Naive thymus-derived CD4-positive, alpha-beta T cell (primary cell): ENCODE measurements at regions not wholly inside any gene's neighbourhood (a gene's known extent, or its start where the extent isn't known, plus 50 kb on each side); places are given as distances from the start of the nearest gene placed in this dataset.
"Not testable (repeated sequence)": the region's sequence is repeated elsewhere in the genome, so short reads cannot be mapped to it uniquely, and the experiment has no call there.

Source experiments
- ATAC-seq: fragments of 150-1000 bp; cut with Tn5 transposase; 2 replicates; pipeline ENCODE4 v1.10.0; 2021; ENCODE audit warnings: mild to moderate bottlenecking, moderate library complexity
- CTCF ChIA-PET: fragments of 350-600 bp; sonication (Branson Sonifier 250); formaldehyde crosslinking; loops from one replicate; lab custom pipeline; 2021; ENCODE audit warnings: antibody characterized with exemption; lab: Charles Lee
- POLR2A ChIA-PET: fragments of 350-600 bp; sonication (Branson Sonifier 250); formaldehyde crosslinking; loops from one replicate; lab custom pipeline; 2021; ENCODE audit warnings: antibody characterized with exemption, inconsistent platforms; lab: Charles Lee
- DNase-seq, 9 donors: peaks; one replicate each; pipeline versions ENCODE4 v3.0.0 to v3.0.0-alpha.2; 2020 to 2022; ENCODE audit warnings: mixed read lengths in 1 of 9
- H3K27ac ChIP-seq: one replicate; pipeline ENCODE4 v1.7.0; 2013; ENCODE audit warnings: mild to moderate bottlenecking, low read depth, low read length, moderate library complexity
- H3K27me3 ChIP-seq, 2 donors: one replicate each; pipeline ENCODE4 v1.7.0; 2013; ENCODE audit warnings: low read length in 2 of 2, mild to moderate bottlenecking in 2 of 2, moderate library complexity in 2 of 2; ENCODE audit not compliant: control insufficient read depth in 2 of 2, insufficient read depth in 2 of 2
- H3K36me3 ChIP-seq, 3 experiments: 1 replicate in 2 of 3; 2 replicates in 1 of 3; pipeline ENCODE4 v1.7.0; 2013; ENCODE audit warnings: low read length in 3 of 3, mild to moderate bottlenecking in 3 of 3, moderate library complexity in 1 of 3; ENCODE audit not compliant: insufficient read depth in 3 of 3, control insufficient read depth in 2 of 3
- H3K4me1 ChIP-seq, 2 donors: one replicate each; pipeline ENCODE4 v1.7.0; 2013; ENCODE audit warnings: low read length in 2 of 2, mild to moderate bottlenecking in 2 of 2, moderate library complexity in 1 of 2; ENCODE audit not compliant: control insufficient read depth in 2 of 2, insufficient read depth in 2 of 2
- H3K4me3 ChIP-seq: 2 replicates; pipeline ENCODE4 v1.7.0; 2013; ENCODE audit warnings: mild to moderate bottlenecking, low read length
- H3K9me3 ChIP-seq, 3 experiments: 1 replicate in 2 of 3; 2 replicates in 1 of 3; pipeline ENCODE4 v1.7.0; 2013; ENCODE audit warnings: low read length in 3 of 3; ENCODE audit not compliant: control insufficient read depth in 2 of 3
- H3K27ac Mint-ChIP-seq, 9 donors: one replicate each; pipeline ENCODE4 v1.8.0; 2020 to 2022; ENCODE audit warnings: mixed read lengths in 9 of 9, mild to moderate bottlenecking in 8 of 9, moderate library complexity in 5 of 9, inconsistent platforms in 2 of 9
- H3K27me3 Mint-ChIP-seq, 5 donors: one replicate each; pipeline ENCODE4 v1.8.0; 2021 to 2022; ENCODE audit warnings: mixed read lengths in 5 of 5, mild to moderate bottlenecking in 1 of 5
- H3K36me3 Mint-ChIP-seq, 5 donors: one replicate each; pipeline ENCODE4 v1.8.0; 2020 to 2022; ENCODE audit warnings: mixed read lengths in 5 of 5, mild to moderate bottlenecking in 3 of 5, inconsistent platforms in 1 of 5
- H3K4me1 Mint-ChIP-seq, 7 donors: one replicate each; pipeline ENCODE4 v1.8.0; 2020 to 2022; ENCODE audit warnings: mixed read lengths in 7 of 7, mild to moderate bottlenecking in 3 of 7, inconsistent platforms in 1 of 7
- H3K4me3 Mint-ChIP-seq, 10 donors: one replicate each; pipeline ENCODE4 v1.8.0; 2020 to 2022; ENCODE audit warnings: mild to moderate bottlenecking in 10 of 10, mixed read lengths in 10 of 10, moderate library complexity in 6 of 10, inconsistent platforms in 2 of 10
- H3K9me3 Mint-ChIP-seq, 11 donors: one replicate each; pipeline ENCODE4 v1.8.0; 2020 to 2022; ENCODE audit warnings: mixed read lengths in 11 of 11, mild to moderate bottlenecking in 4 of 11, inconsistent platforms in 1 of 11, moderate library complexity in 1 of 11
- intact Hi-C, 2 donors: fragments of 100-400 bp; cut with micrococcal nuclease; formaldehyde crosslinking; loops; one replicate each; pipeline ENCODE4 v1.15.1; 2023

- ATAC-seq, H3K4me3 ChIP-seq, H3K27me3 Mint-ChIP-seq, H3K27me3 ChIP-seq, DNase-seq, H3K4me1 ChIP-seq, H3K36me3 Mint-ChIP-seq, H3K9me3 ChIP-seq, H3K4me1 Mint-ChIP-seq, H3K27ac ChIP-seq, CTCF ChIA-PET, intact Hi-C loops, H3K36me3 ChIP-seq, H3K9me3 Mint-ChIP-seq, H3K27ac Mint-ChIP-seq, POLR2A ChIA-PET, H3K4me3 Mint-ChIP-seq: not testable (repeated sequence)
Observed at GRCh38 chr14:19072518-19072917, 105.3 kb downstream of the POTEM start.

GRCh38 chr14:19088632-19089031, 121.4 kb downstream of the POTEM start:
- H3K9me3 ChIP-seq, H3K36me3 ChIP-seq, POLR2A ChIA-PET, ATAC-seq, DNase-seq, H3K27ac ChIP-seq, H3K36me3 Mint-ChIP-seq, H3K4me3 ChIP-seq, H3K4me3 Mint-ChIP-seq, H3K9me3 Mint-ChIP-seq, CTCF ChIA-PET, H3K4me1 Mint-ChIP-seq, H3K4me1 ChIP-seq, H3K27me3 Mint-ChIP-seq, H3K27me3 ChIP-seq, H3K27ac Mint-ChIP-seq, intact Hi-C loops: not testable (repeated sequence)

- H3K27ac Mint-ChIP-seq, ATAC-seq: not testable (repeated sequence)
Observed at GRCh38 chr14:19093227-19093626, 126.0 kb downstream of the POTEM start.

GRCh38 chr14:19094731-19095130, 127.5 kb downstream of the POTEM start:
- H3K4me1 ChIP-seq, H3K9me3 Mint-ChIP-seq, H3K27ac ChIP-seq, H3K4me3 ChIP-seq, H3K27me3 ChIP-seq, H3K27ac Mint-ChIP-seq, H3K27me3 Mint-ChIP-seq, H3K36me3 Mint-ChIP-seq, H3K4me3 Mint-ChIP-seq, H3K9me3 ChIP-seq, ATAC-seq, H3K4me1 Mint-ChIP-seq, DNase-seq, intact Hi-C loops, H3K36me3 ChIP-seq, CTCF ChIA-PET, POLR2A ChIA-PET: not testable (repeated sequence)

More at GRCh38 chr14:19093227-19093626, 126.0 kb downstream of the POTEM start:
- H3K27me3 Mint-ChIP-seq, H3K9me3 Mint-ChIP-seq, H3K36me3 Mint-ChIP-seq, H3K4me1 ChIP-seq, H3K4me3 ChIP-seq, H3K27me3 ChIP-seq, H3K27ac ChIP-seq, CTCF ChIA-PET, DNase-seq, intact Hi-C loops, POLR2A ChIA-PET, H3K36me3 ChIP-seq, H3K9me3 ChIP-seq, H3K4me3 Mint-ChIP-seq, H3K4me1 Mint-ChIP-seq: not testable (repeated sequence)

GRCh38 chr14:19095167-19095566, 127.9 kb downstream of the POTEM start:
- CTCF ChIA-PET, H3K27ac Mint-ChIP-seq, H3K9me3 Mint-ChIP-seq, H3K9me3 ChIP-seq, H3K27me3 Mint-ChIP-seq, intact Hi-C loops, H3K27me3 ChIP-seq, H3K4me1 Mint-ChIP-seq, POLR2A ChIA-PET, ATAC-seq, H3K27ac ChIP-seq, H3K4me3 ChIP-seq, H3K4me3 Mint-ChIP-seq, DNase-seq, H3K4me1 ChIP-seq, H3K36me3 ChIP-seq, H3K36me3 Mint-ChIP-seq: not testable (repeated sequence)

- H3K27ac Mint-ChIP-seq, H3K4me1 ChIP-seq, H3K27ac ChIP-seq, H3K27me3 Mint-ChIP-seq, H3K9me3 ChIP-seq, H3K9me3 Mint-ChIP-seq, H3K36me3 Mint-ChIP-seq, intact Hi-C loops, H3K36me3 ChIP-seq, H3K4me3 ChIP-seq, POLR2A ChIA-PET, CTCF ChIA-PET, H3K4me3 Mint-ChIP-seq, H3K27me3 ChIP-seq, DNase-seq, H3K4me1 Mint-ChIP-seq: not testable (repeated sequence)
- ATAC-seq, result peak; percentile 17
Observed at GRCh38 chr14:19096467-19096866, 129.2 kb downstream of the POTEM start.

- H3K4me3 ChIP-seq, H3K9me3 Mint-ChIP-seq, H3K27ac Mint-ChIP-seq, H3K27me3 Mint-ChIP-seq, H3K36me3 Mint-ChIP-seq, H3K36me3 ChIP-seq, intact Hi-C loops, H3K27me3 ChIP-seq, H3K27ac ChIP-seq, H3K4me3 Mint-ChIP-seq, CTCF ChIA-PET, H3K4me1 ChIP-seq, POLR2A ChIA-PET, H3K4me1 Mint-ChIP-seq, H3K9me3 ChIP-seq, ATAC-seq, DNase-seq: not testable (repeated sequence)
Observed at GRCh38 chr14:19096876-19097275, 129.6 kb downstream of the POTEM start.
